GM20000 (cell line): ENCODE measurements at regions not wholly inside any gene's neighbourhood (a gene's known extent, or its start where the extent isn't known, plus 50 kb on each side); places are given as distances from the start of the nearest gene placed in this dataset.

Experiments used
- DNase-seq: peaks from one replicate; pipeline ENCODE4 v3.0.0; 2012; ENCODE audit warnings: low spot score
- TF ChIP-seq, protein P1 (sequence below): IDR thresholded peaks from 2 replicates; pipeline ENCODE4 v1.5.1; 2012; ENCODE audit warnings: mild to moderate bottlenecking, control low read depth; ENCODE audit errors: extremely low read depth, missing control alignments

DNA sequence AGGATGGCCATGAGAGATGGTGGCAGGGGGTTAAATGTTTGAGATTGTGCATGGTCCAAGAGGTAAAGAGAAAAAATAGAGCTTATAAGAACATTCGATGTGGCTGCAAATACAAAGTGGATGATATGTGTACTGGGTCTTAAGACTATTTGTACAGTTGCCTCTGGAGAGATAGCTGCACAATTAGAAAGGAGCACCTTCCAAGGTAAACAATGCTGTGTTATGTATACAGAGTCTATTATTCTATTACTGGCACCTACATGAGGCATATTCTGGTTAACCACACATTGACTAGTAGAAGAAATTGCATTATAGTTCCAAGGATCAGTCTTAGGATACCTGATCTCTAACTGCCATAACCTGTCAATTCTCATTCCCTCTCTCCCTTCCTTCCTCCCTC is 238.0 kb upstream of the FOXN3 start:
- TF ChIP-seq, protein P1, sequence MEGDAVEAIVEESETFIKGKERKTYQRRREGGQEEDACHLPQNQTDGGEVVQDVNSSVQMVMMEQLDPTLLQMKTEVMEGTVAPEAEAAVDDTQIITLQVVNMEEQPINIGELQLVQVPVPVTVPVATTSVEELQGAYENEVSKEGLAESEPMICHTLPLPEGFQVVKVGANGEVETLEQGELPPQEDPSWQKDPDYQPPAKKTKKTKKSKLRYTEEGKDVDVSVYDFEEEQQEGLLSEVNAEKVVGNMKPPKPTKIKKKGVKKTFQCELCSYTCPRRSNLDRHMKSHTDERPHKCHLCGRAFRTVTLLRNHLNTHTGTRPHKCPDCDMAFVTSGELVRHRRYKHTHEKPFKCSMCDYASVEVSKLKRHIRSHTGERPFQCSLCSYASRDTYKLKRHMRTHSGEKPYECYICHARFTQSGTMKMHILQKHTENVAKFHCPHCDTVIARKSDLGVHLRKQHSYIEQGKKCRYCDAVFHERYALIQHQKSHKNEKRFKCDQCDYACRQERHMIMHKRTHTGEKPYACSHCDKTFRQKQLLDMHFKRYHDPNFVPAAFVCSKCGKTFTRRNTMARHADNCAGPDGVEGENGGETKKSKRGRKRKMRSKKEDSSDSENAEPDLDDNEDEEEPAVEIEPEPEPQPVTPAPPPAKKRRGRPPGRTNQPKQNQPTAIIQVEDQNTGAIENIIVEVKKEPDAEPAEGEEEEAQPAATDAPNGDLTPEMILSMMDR = no peak
- no peak for DNase-seq

GRCh38 chr14:89652352-89652751 is 235.3 kb upstream of the FOXN3 start:
- no peak for DNase-seq
- TF ChIP-seq, protein P1 = no peak

DNA sequence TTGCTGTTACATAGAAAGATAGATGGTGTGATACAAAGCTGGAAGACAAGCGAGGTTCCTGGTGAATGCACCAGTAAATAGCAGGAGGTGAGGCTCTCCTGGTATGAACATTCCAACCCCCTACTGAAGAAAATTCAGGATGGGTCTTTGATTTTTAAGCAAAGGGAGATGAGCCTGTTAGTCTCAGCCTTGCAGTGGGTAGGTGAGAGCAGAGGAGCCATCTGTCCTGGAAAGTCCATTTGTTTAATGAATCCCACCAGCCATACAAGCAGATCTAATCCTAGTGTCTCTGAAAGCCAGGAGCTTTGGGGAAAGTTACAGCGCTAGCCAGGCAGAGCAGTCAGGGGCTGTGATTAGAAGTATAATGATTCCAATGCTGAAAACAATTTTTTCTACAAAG is 234.8 kb upstream of the FOXN3 start:
- TF ChIP-seq, protein P1 = no peak

DNA sequence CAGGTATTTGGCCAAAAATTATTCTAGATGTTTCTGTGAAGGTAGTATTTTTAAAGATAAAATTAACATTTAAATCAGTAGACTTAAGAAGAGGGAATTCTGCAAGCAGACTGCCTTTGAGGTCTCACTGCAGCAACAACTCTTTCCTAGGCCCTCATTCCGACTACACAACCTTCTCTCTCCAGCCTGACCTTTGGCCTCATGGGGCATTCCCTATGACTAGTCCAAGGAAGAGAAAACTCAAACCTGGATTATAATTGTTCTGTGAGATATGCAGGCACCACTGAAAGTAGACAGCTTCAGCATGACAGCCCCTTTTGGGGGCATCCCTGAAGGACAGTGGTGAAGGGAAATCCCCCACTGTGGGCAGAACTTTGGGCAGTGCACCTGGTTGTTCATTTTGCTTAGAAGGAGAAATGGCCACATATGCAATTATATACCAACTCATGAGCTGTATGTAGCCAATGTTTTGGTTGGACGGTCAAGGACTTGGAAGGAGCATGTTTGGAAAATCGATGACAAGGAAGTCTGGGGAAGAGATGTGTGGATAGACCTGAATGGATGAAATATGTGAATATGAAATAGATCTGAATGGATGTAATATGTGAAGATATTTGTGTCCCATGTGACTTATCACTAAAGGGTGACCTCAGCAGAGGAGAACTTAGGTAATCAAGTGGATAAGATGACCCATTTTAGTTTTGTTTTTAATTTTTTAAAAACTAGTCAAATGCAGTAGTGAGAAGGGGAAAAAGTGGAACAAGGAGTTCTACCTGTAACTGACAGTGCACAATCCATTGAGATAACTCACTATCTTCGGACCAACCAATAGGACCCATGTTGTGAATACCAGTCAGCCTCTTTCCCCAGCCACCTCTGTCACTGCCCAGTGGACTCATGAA is 233.3 kb upstream of the FOXN3 start:
- no peak for DNase-seq
- TF ChIP-seq, protein P1 = no peak

More for the DNA sequence above, 234.8 kb upstream of the FOXN3 start:
- no peak for DNase-seq

DNA sequence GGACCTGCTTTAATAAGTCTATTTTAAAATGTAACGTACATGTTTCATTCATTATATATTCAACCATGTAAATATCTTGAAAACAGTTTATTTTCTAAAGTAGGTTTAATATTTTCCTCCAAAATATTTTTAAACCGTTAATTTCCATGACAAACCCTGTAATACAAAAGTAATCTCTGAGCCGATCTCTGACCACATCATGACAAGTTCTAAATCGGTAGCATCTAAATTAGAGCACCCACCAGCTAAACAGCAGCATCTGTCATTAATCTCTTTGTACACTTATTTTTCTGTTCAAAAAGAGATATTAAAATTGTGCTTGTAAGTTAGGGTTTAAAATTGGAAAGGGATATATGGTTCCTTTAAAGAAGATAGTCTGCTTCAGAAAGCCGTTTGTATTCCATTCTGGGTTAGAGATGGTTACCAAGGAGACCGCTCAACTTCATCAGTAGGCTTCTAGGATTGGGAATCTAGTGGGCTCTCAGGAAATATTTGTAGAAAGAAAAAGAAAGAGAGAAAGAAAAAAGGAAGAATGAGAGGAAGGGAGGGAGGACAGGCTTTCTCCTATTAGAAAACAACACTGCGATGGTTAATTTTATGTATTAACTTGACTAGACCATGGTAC is 232.5 kb upstream of the FOXN3 start:
- TF ChIP-seq, protein P1 = no peak

DNA sequence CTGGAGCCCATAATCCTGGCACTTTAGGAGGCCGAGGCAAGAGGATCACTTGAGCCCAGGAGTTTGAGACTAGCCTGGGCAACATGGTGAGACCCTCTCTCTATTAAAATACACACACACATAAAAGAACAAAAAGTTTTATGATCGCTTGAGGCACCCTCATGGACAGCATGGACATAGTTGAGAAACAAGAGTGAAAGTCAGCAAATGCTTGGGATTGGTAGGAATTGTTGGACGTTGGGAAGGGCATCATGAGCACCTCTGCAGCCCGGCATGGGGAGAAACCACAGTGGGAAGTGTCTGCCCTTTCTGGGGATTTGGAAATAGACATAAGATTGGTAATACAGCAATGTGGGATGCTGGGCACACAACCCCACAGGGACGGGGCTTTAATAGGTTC is 231.9 kb upstream of the FOXN3 start:
- TF ChIP-seq, protein P1 = no peak
- DNase-seq = no peak

More for the DNA sequence above, 232.5 kb upstream of the FOXN3 start:
- no peak for DNase-seq

DNA sequence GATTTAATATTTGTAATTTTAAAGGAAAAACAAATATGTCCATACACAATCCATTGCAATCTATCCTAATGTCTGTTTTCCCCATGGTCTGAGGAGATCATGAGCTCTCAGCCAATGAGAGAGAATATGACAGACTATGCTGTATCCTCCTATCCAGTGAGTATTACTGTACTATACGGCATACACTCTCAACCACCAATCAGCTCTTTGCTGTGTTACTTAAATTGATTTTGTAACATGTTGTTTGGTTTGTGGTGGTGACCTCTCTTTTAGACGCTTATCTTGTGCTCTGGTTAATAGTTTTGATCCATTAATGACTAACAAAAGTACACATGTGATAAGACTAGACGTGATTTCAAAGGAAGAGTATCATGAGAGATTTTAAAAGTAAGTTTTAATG is 231.5 kb upstream of the FOXN3 start:
- TF ChIP-seq, protein P1 = no peak
- DNase-seq = no peak
